HG03108 (cell line): ENCODE measurements at regions not wholly inside any gene's neighbourhood (a gene's known extent, or its start where the extent isn't known, plus 50 kb on each side); places are given as distances from the start of the nearest gene placed in this dataset.

Experiments
- ATAC-seq: cut with Tn5 transposase; IDR thresholded peaks from one replicate; pipeline ENCODE4 v1.9.1; 2021; ENCODE audit warnings: moderate library complexity; ENCODE audit not compliant: unreplicated experiment

- ATAC-seq = no peak
Observed at GRCh38 chr2:43109261-43109743, 117.1 kb downstream of the ZFP36L2 start.

GRCh38 chr2:43107679-43108078 lies 118.7 kb downstream of the ZFP36L2 start:
- ATAC-seq = no peak

GRCh38 chr2:43106559-43107527 lies 119.6 kb downstream of the ZFP36L2 start:
- ATAC-seq = no peak

- no peak for ATAC-seq
Observed at GRCh38 chr2:43105586-43106558, 120.5 kb downstream of the ZFP36L2 start.

GRCh38 chr2:43104763-43105162 lies 121.6 kb downstream of the ZFP36L2 start:
- no peak for ATAC-seq

- no peak for ATAC-seq
Observed at GRCh38 chr2:43104106-43104505, 122.3 kb downstream of the ZFP36L2 start.

GRCh38 chr2:43103093-43103404 lies 123.4 kb downstream of the ZFP36L2 start:
- ATAC-seq = no peak

GRCh38 chr2:43102366-43103092 lies 123.9 kb downstream of the ZFP36L2 start:
- ATAC-seq = no peak

GRCh38 chr2:43101751-43102150 lies 124.7 kb downstream of the ZFP36L2 start:
- no peak for ATAC-seq

- no peak for ATAC-seq
Observed at GRCh38 chr2:43100883-43101662, 125.3 kb downstream of the ZFP36L2 start.

- ATAC-seq = no peak
Observed at GRCh38 chr2:43100362-43100882, 126.0 kb downstream of the ZFP36L2 start.

- no peak for ATAC-seq
Observed at GRCh38 chr2:43099797-43100196, 126.6 kb downstream of the ZFP36L2 start.

- ATAC-seq = no peak
Observed at GRCh38 chr2:43098539-43098938, 127.9 kb downstream of the ZFP36L2 start.

- ATAC-seq = no peak
Observed at GRCh38 chr2:43097644-43098408, 128.6 kb downstream of the ZFP36L2 start.

GRCh38 chr2:43095533-43096295 lies 130.7 kb downstream of the ZFP36L2 start:
- ATAC-seq = no peak

- no peak for ATAC-seq
Observed at GRCh38 chr2:43092520-43093179, 133.8 kb downstream of the ZFP36L2 start.

- no peak for ATAC-seq
Observed at GRCh38 chr2:43090317-43090716, 136.1 kb downstream of the ZFP36L2 start.
